Astrocyte of the cerebellum (primary cell): ENCODE measurements at regions not wholly inside any gene's neighbourhood (a gene's known extent, or its start where the extent isn't known, plus 50 kb on each side); places are given as distances from the start of the nearest gene placed in this dataset.

Experiments used
- DNase-seq: peaks from one replicate; pipeline ENCODE4 v3.0.0-alpha.2; 2011; ENCODE audit warnings: low read depth
- H3K4me3 ChIP-seq: 2 replicates; pipeline ENCODE4 v1.5.1; 2011; ENCODE audit warnings: mild to moderate bottlenecking, low read depth, low read length, moderate library complexity
- CTCF ChIP-seq: IDR thresholded peaks from 2 replicates; pipeline ENCODE4 v1.5.1; 2012; ENCODE audit warnings: low read length, low read depth, moderate library complexity, mild to moderate bottlenecking; ENCODE audit errors: missing control alignments
- in situ Hi-C: cut with HindIII; loops from 2 replicates; pipeline ENCODE4 v1.10.0; 2017; ENCODE audit warnings: low sequenced_read_pairs

DNA sequence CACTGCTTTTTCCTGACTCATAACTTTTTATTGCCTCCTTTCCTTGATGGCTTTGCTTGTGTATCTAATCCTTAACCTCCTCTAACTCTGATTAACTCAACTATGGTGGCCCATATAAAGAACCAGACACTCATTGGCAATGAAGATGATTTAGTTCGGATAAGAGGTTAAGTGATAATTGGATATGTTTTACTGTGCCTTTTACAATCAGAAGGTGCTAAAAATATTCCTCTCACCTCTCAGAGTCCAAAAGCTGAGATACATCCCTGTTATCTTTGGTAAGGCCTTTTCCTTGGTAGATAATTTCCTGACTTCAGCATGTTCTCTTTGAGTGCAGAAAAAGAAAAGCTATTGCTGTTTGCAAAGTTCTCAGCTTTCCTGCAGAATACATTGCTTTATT lies 367.7 kb downstream of the SLC16A7 start:
- no peak overlapping the region for H3K4me3 ChIP-seq
- in situ Hi-C loops = no loop called here
- DNase-seq = no peak
- TF ChIP-seq CTCF = no peak

- in situ Hi-C loops = no loop called here
- DNase-seq = peak; percentile 18
- H3K4me3 ChIP-seq = no peak overlapping the region
- no peak for TF ChIP-seq CTCF
These were observed 377.1 kb downstream of the SLC16A7 start for GRCh38 chr12:59972905-59973304.

- TF ChIP-seq CTCF = no peak
- H3K4me3 ChIP-seq = no peak overlapping the region
- DNase-seq = peak; percentile 20
- in situ Hi-C loops = no loop called here
These were observed 377.7 kb downstream of the SLC16A7 start for GRCh38 chr12:59973515-59973914.

GRCh38 chr12:59977779-59978178 lies 381.9 kb downstream of the SLC16A7 start:
- no peak for DNase-seq
- no peak for TF ChIP-seq CTCF
- in situ Hi-C loops = no loop called here

GRCh38 chr12:59980476-59980875 lies 384.6 kb downstream of the SLC16A7 start:
- no peak for TF ChIP-seq CTCF
- no peak overlapping the region for H3K4me3 ChIP-seq
- in situ Hi-C loops = no loop called here
- no peak for DNase-seq

More at GRCh38 chr12:59977779-59978178, 381.9 kb downstream of the SLC16A7 start:
- H3K4me3 ChIP-seq = no peak overlapping the region

GRCh38 chr12:59999291-59999690 lies 403.5 kb downstream of the SLC16A7 start:
- DNase-seq = no peak
- no peak overlapping the region for H3K4me3 ChIP-seq
- TF ChIP-seq CTCF = no peak
- in situ Hi-C loops = no loop called here

DNA sequence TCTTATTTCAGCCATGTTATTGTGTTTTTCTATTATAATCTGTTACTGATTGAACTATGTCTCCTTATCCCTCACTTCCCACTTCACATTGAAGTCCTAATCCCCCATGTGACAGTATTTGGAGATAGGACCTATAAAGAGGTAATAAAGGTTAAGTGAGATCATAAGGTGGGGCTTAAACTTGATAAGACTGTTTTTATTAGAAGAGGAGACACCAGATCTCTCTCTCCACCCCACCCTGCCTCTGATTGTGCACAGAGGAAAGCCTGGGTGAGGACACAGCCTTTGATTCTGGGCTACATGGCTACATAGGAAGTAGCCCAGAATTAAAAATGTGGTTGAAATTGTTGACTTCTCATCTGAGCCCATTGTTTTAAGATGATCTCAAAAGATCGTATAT lies 414.7 kb downstream of the SLC16A7 start:
- H3K4me3 ChIP-seq = no peak overlapping the region
- TF ChIP-seq CTCF = no peak
- no peak for DNase-seq
- in situ Hi-C loops = no loop called here
